ENCODE measurements at regions not wholly inside any gene's neighbourhood (a gene's known extent, or its start where the extent isn't known, plus 50 kb on each side); places are given as distances from the start of the nearest gene placed in this dataset.

DNA sequence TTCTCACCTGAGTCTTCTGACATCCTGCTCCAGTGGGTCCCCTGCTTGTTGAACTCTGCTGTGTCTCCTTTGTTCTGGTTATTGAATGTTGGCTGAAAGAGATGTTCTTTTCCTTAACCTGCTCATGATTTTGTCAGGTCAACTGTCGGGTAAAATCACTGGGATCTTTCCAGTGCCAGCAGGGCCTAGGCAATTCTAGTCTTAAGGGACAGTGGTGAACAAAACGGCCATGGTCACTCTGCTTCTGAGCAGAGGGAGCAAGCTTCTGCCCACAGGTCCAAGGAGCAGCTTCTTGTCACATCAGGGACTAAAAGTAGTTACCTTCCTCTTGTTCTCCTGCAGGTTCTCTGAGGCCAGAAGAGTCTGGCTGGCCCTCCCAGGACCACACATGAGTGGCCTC is 65.6 kb downstream of the SEC61B start:
- TF ChIP-seq CTCF (IDR thresholded peaks at IDR 0.05): no peak
- no peak for TF ChIP-seq POLR2AphosphoS5 (IDR thresholded peaks at IDR 0.05)
- no peak for TF ChIP-seq EP300 (IDR thresholded peaks at IDR 0.05)
- TF ChIP-seq POLR2A (IDR thresholded peaks at IDR 0.05): no peak
